Activated CD8-positive, alpha-beta memory T cell treated with anti-CD3 and anti-CD28 coated beads for 24 hours (primary cell): ENCODE measurements at regions not wholly inside any gene's neighbourhood (a gene's known extent, or its start where the extent isn't known, plus 50 kb on each side); places are given as distances from the start of the nearest gene placed in this dataset.

Source experiments
- DNase-seq: peaks from one replicate; pipeline ENCODE4 v3.0.0-alpha.2; 2020

DNA sequence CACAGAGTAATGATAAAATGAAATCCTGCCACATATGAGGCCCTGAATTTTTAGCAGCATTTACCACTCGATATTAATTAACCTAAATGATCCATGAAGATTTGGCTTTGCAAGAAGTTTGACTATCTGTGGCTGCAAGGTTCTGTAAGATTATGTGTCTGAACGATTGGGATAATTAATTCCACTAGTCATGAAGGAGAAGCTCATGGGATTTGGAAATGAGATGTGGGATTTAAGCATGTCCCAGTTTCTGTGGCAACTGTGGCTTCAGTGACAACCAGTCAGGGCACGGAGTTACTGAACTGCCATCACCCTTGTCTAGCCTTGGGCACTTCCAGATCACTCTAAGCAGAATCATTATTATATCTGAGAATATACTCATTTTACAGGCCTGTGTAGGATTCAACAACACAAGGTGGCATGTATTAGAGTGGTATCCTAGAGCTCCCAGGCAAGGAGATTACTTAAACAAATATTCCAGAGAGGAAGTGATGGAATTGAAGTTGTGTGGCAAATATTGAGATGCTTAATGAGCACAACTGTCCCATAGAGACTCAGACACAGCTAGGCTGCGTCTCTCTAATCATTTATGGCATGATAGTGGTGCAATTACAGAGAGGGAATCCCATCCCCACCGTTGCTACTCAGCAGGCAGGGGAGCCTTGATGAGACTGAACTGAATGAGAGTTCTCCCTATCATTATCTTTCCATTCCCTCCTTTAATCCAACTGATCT lies 205.0 kb upstream of the KRR1 start:
- no peak for DNase-seq

DNA sequence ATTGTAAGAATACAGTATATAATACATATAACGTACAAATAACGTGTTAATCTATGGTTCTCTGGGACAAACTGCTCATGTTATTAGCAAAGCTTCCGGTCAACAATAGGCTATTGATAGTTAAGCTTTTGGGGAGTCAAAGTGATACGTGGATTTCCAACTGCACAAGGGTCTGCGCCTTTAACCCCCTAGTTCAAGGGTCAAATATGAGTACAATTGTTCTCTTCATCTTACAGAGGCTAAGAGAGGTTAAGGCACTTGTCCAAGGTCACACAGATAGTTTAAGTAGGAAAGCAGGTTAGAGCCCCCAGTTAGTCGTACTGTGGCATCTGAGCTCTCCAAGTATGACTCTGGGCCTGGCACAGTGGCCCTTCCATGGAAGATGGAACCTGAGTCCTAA lies 204.3 kb upstream of the KRR1 start:
- DNase-seq: no peak

- no peak for DNase-seq
These were observed 203.9 kb upstream of the KRR1 start for GRCh38 chr12:75715323-75715644.

- DNase-seq: no peak
These were observed 203.3 kb upstream of the KRR1 start for GRCh38 chr12:75714462-75715322.

DNA sequence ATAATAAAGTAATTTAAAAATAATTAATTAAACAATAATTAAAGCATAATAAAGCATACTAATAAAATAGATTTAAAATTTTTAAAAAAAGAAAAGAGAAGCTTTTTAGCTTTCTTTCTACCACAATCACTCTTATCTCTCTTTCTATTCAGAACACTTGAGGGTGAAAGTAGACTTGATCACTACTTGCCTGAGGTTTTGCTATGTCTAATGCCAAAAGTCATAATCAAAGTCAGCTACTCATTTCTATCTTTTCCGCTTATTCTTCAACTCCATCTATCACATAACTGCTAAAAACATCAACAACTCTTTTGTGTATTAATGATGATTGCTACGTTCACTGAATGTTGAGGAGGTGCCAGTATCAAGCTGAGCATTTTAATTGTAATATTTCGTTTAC lies 202.0 kb upstream of the KRR1 start:
- no peak for DNase-seq

DNA sequence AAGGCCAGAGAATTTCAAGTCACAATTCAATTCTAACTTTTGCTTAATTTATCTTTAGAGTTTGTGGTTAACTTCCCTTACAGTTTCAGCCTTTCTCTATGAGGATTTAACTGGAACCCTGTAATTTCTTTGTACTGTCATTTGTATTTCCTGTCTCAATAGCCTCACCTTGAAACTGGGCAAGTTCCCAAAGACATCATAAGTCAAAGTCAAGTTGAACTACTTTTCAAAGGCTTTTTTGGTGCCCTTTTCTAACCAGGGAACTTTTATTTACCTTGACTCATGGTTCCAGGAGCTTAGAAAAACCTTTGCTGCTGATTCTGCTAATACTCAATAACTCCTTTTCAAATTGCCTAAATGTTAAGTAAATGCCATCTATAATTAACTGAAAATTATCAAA lies 200.8 kb upstream of the KRR1 start:
- DNase-seq: no peak

GRCh38 chr12:75711271-75711670 lies 199.9 kb upstream of the KRR1 start:
- DNase-seq: no peak

- no peak for DNase-seq
These were observed 199.1 kb upstream of the KRR1 start for GRCh38 chr12:75710361-75711069.

DNA sequence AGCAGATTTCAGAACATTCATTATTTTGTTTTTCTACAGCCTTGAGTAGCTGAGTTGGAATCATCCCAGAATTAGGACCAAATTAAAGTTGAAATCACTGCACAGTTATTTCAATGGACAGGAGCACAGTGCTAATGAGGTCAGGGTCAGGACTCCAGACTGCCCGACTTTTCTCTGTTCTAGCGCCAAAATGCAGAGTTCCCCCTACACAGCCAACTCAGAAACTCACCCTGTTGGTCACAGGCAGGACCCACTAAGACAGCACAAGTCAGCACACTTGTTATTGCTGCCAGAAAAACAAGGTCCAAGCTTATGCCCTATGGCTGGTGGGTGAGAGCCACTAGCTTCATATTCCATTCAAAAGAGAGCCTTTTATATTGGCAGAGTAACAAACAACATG lies 198.1 kb upstream of the KRR1 start:
- DNase-seq: no peak

DNA sequence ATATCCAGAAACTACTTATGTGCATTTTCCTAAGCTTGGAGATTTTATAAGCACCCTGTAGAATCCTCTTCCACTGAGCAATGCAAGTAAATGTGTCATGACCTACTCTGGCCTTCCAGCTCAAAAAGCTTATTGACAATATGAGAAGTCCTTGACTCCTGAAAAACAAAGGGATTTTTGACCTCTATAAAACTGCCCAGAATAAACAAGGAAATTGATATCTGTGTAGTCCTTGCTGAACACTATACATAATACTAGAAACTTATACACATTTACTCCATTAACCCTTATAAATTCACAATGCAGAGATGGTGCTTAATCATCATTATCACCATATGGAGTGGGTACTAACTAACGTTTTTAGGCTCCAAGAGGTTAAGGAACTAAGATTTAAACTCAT lies 197.4 kb upstream of the KRR1 start:
- DNase-seq: no peak

- DNase-seq: no peak
These were observed 196.6 kb upstream of the KRR1 start for GRCh38 chr12:75707983-75708382.

DNA sequence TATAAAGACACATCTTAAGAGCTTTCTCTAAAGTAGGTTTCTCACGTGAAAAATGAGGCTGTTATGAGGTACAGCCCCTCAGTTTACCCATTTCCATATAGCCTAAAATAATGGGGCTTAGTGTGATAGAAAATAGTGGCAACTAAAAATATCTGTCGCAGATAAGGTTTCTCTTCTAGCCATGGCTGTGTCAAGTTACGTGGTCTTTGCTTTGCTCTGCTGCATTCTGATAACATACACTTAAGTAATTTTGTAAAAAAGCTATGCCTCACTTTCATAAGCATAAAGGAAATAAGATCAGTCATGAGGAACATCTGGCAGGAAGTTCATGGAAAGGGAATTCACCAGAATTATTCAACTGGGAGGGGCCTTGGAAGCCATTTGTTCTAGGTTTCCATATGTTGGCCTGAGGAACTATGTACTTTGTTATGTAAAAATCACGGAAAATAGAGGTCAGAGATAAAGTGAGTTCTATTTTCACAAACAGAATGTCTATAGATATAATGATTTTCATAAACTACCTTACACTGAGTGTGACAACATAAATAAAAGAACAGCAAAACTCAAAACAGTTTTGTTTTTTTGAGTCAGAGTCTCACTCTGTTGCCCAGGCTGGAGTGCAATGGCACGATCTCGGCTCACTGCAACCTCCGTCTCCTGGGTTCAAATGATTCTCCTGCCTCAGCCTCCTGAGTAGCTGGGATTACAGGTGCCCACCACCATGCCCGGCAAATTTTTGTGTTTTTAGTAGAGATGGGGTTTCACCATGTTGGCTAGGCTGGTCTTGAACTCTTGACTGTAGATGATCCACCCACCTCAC lies 195.6 kb upstream of the KRR1 start:
- no peak for DNase-seq

DNA sequence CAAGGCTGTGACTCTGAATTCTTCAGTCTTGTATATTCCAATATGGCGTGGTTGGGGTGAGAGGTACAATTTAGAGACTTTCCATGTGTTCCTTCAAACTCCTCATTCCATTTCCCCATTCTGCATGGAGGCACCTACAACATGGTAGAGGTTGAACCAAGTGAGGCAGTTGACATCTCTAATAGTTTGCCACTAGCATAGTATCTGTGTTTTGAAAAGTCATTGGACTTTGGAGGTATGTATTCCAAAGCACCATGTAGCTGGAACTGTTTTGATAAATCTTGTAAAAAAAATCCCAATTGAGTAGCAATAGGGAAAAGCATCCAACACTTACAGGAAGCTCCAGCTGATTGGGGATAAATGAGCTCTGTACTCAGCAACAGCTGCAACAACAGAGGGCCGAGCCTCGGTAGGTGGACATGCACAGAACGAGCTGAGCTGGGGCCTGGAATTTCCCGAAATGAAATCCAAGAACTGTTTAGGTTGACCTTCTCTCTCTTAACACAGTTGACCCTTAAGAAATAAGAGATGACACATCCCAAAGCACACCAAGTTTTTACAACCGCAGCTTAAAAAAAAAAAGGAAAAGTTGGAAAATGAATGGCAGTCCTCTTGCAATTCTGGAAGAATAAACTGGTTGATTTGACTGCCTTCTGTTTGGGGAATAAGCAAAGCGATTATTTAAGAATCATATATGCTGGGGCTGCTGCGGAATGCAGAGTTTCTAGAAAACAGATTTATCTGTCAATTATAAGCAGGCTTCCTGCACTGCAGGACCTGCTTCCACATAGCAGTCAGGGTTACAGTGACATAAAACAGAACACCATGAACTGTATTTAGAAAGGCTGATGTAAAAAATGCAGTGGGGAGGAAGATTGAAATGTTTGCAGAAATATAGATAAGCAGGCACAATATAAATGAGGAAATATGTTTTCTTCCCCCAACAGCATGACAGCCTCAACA lies 194.6 kb upstream of the KRR1 start:
- no peak for DNase-seq

- DNase-seq: no peak
These were observed 193.3 kb upstream of the KRR1 start for GRCh38 chr12:75704664-75705063.

GRCh38 chr12:75704208-75704607 lies 192.8 kb upstream of the KRR1 start:
- no peak for DNase-seq

DNA sequence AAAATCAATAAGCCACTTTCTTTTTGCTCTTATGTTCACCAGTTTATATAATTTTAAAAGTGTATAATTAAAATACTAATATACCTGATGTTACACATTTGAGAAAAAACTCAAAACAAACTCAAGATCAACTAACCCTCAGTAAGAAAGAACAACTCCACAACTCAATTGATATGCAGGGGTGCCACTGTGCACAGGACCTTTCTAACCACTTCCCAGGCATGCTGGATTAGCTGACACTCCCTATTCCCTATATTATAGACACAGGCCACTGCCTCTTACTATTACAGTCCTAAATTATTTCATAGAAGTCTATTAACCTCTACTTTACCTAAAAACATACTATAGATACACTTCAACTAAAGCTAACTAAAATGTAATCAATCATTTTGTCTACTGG lies 191.7 kb upstream of the KRR1 start:
- DNase-seq: no peak

- DNase-seq: no peak
These were observed 191.2 kb upstream of the KRR1 start for GRCh38 chr12:75702477-75703093.

DNA sequence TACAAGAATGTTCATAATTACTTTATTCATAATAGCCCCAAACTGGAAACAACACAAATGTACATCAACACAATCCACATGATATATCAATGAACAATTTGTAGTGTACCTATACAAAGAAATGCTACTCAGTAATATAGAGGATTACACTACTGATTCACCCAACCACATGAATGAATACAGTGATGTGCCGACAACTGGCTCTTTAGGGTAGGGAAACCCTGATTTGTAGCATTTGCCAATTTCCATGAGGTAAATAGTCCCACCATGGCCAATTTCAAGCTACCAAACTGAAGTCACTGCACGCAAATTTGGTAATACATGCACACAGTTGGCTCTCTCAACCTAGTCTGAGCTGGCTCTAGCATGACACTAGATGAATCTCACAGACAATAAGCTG lies 190.4 kb upstream of the KRR1 start:
- DNase-seq: no peak

GRCh38 chr12:75699728-75700496 lies 188.5 kb upstream of the KRR1 start:
- DNase-seq: no peak

- no peak for DNase-seq
These were observed 187.8 kb upstream of the KRR1 start for GRCh38 chr12:75699251-75699650.

- DNase-seq: no peak
These were observed 186.6 kb upstream of the KRR1 start for GRCh38 chr12:75698052-75698451.
